HG02623 (cell line): ENCODE measurements at regions not wholly inside any gene's neighbourhood (a gene's known extent, or its start where the extent isn't known, plus 50 kb on each side); places are given as distances from the start of the nearest gene placed in this dataset.
A peak's percentile ranks its signal among the peaks of the same experiment; 100 is the strongest.
"Not testable (repeated sequence)": the region's sequence is repeated elsewhere in the genome, so short reads cannot be mapped to it uniquely, and the experiment has no call there.

ENCODE experiments used
- ATAC-seq: cut with Tn5 transposase; IDR thresholded peaks from one replicate; pipeline ENCODE4 v1.9.1; 2021; ENCODE audit warnings: moderate library complexity; ENCODE audit not compliant: unreplicated experiment

DNA sequence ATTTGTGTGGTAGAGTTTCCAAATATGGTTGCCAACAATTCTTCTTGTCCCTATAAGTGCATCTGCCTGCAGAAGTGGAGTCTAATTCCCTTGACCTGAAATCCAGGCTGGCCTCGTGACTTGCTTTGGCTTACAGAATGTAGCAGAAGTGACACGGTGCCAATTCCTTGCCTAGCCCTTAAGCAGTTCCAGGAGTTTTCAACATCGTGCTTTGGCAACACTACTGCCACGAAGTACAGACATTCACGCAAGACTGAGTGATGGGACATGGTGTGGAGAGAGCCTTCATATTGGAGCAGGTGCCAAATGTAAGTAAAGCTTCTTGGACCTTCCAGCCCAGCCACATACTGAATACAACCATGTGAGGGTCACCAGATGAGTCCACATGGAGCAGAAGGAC is 92.9 kb upstream of the NEK6 start:
- ATAC-seq: no peak

DNA sequence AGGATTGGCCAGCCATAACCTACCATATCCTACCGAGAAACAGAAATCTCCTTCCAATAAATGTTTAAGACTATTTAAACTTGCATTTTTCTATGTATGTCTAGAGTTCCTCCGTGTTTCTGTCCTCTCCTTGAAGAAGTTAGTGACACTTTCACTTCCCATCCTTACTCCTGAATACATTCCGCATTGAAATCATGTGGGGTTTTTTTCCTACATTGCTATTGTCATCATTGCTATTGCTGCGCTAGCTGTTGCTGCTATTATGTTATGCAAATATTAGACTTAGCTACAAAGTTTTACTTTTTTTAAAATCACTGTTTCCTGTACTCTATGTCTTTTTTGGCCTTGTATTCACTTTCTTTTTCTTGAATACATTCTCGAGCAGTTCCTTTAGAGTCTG is 83.3 kb upstream of the NEK6 start:
- ATAC-seq: no peak

DNA sequence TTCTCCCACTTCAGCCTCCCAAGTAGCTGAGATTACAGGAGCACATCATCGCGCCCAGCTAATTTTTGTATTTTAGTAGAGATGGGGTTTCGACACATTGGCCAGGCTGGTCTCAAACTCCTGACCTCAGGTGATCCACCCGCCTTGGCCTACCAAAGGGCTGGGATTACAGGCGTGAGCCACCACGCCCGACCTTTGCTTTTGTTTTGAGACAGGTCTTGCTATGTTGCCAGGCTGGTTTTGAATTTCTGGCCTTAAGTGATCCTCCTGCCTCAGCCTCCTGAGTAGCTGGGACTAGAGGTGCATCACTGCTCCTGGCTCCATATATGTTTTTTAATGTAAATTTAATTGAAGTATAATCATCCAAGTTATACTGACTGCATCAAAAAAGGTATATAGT is 80.2 kb upstream of the NEK6 start:
- not testable (repeated sequence) for ATAC-seq

GRCh38 chr9:124179196-124180071 is 78.3 kb upstream of the NEK6 start:
- ATAC-seq: no peak

DNA sequence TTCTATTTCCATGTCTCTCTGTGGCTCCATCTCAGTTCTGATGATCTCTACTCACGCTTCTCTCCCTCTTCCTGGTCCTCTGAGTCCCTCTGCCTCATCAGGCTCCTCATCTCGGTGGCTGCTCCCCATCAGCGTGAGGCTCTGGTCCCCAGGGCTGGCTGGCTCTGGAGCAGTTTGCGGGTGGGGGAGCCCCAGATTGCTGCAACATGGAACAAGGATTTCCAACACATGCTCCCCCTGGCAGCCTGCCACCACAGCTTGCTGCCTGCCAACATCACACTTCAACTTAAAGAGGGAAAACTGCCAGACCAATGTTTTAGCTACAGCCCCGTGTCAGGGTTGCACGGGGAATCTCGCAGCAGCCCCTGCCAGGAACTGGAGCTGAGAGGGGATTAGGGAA is 77.2 kb upstream of the NEK6 start:
- ATAC-seq: no peak

DNA sequence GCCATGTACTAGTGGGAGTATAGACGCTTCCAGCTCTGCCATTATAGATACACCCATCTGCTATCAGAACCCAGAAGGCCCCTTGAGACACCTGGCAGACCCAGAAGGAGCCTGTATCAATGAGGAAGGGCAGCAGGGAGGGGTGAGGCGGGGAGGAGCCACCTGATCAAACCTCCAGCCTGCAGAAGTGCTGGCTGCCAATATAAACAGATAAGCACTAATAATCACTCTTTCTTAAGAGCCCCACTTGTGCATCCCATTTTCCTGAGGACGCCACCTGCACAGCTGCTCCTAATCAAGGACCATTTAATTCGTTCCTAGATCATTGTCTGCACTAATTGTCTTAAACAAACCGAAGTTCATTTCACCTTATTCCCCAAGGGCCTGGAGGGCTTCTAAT is 75.0 kb upstream of the NEK6 start:
- ATAC-seq: no peak

GRCh38 chr9:124183772-124184171 is 74.0 kb upstream of the NEK6 start:
- no peak for ATAC-seq

- ATAC-seq: no peak
Observed at GRCh38 chr9:124185413-124185812, 72.3 kb upstream of the NEK6 start.

DNA sequence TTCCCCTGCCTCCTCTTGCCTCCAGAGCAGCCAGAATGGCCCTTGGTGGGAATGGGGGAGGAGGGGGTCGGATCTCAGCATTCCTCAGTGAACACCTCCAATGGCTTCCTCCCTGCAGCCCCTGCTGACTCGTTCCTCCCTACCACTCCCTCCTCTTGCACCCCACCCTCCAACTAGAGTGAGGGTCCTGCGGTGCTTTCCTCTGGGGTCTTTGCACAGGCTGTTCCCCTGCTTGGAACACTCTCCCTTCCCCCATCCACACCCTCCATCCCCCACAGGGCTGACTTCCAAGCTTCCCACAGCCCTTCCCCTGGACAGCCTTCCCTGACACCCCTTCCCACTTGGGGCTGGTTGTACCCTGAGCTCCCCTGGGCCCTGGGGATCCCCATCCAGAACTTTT is 70.4 kb upstream of the NEK6 start:
- no peak for ATAC-seq

- no peak for ATAC-seq
Observed at GRCh38 chr9:124188331-124189110, 69.2 kb upstream of the NEK6 start.

- ATAC-seq: no peak
Observed at GRCh38 chr9:124190761-124191160, 67.0 kb upstream of the NEK6 start.

GRCh38 chr9:124191691-124192395 is 65.9 kb upstream of the NEK6 start:
- ATAC-seq: no peak

DNA sequence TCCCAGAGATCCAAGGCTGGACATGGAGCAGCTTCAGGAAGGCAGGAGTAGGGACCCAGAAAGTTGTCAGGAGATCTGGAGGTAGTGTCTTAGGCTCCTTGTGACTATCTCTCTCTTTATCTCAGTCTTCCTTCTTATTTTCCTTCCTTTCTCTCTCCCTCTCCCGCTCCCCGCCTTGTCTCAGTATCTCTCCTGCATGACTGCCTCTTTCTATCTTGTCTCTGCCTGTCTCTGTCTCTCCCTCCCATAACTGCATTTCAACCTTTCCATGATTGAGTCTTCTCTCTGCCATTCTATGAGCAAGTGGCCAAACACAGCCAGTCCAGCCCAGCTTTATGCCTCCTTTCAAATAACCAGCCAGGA is 61.0 kb upstream of the NEK6 start:
- no peak for ATAC-seq

DNA sequence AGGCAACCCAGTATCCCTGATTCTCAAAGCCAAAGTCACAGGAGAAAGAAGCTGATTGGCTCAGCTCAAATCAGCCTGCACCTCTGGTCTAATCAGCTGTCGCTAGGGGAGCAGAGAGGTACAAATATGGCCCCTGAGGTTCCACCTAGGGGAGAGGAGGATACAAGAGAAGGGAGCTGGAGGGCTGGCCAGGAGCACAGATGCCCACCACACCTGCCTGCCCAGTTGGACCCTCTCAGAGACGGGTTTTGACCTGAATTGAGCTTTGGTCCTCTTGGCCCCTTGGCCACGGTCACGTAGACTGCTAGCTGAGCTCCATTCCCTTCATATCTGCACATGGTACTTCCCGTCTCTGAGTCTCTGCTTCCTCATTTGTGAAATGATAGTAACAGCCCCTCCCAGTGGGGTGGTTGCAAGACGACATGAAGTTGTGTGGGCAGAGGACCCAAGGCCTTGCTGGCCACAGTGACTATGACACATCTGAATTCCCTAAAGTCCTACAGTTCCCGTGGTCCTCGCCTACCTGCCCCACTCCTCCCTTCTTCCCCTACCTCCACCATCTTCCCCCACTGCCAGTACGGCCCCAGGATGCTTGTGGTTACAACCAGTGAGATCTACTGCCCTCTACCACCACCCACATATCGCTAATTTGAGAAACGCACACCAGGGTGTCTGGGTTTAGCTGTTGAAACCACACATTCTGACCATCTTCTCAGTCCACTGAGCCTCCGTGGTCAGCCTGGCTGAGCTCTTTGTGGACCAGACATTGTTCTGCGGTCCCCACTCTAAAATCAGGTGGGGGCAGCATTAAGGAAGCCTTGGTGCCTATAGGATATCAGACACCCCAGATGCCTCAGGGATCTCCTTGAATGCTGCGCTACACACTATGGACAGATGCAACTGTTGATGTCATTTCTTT is 60.3 kb upstream of the NEK6 start:
- peak; percentile 50 for ATAC-seq

DNA sequence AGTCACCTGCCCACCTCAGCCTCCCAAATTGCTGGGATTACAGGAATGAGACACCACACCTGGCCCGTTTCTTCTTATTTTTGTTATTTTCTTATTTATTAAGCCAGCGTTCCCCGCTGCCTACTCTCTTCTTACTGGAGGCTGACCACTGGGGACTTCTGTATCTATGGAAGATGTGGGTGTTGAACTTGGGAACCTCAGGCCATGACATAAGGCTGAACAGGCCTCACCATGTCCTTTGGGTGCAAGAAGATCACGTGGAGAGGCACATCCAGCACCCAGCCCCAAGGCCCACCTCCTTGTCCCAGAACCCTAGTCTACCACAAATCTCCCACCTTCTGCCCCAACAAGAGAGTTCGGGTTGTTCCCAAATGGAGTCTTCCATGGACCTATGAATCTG is 59.4 kb upstream of the NEK6 start:
- no peak for ATAC-seq

DNA sequence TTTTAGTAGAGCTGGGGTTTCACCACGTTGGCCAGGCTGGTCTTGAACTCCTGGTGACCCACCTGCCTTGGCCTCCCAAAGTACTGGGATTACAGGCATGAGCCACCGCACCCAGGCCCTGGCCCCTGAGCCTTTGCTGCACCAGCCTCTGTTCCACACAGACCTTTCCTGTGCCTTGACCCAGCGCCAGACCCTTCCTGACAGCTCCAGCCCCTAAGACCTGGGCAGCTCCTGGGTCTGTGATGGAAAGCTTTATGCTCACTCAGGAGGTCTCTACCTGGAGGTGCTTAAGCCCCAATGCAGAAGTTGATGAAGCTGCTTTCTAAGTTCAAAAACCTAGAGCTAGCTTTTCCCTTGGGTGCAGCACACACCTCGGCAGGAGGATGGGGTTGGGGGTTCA is 58.8 kb upstream of the NEK6 start:
- no peak for ATAC-seq

- no peak for ATAC-seq
Observed at GRCh38 chr9:124199474-124199873, 58.3 kb upstream of the NEK6 start.

GRCh38 chr9:124202447-124202971 is 55.2 kb upstream of the NEK6 start:
- peak; percentile 71 for ATAC-seq

- ATAC-seq: no peak
Observed at GRCh38 chr9:124205686-124206352, 51.9 kb upstream of the NEK6 start.

DNA sequence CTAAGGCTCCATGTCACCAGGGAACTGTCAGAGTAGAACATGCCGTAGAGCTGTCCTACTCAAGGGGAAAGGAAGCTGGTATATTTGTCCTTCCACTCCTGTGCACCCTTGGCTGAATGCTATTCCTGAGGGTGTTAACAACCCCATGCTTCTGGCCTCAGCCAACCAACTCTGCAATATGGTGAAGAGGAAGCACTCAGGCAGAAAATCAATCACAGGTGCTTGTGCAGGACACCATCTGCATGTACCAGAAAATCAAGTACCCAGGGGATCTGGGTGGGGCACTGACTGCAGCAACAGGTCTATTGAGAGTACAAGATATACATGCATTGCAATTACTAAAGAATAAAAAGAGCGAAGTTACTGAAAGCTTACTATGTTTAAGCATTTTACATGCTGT is 51.4 kb upstream of the NEK6 start:
- no peak for ATAC-seq
